GM12891 (cell line): ENCODE measurements at regions not wholly inside any gene's neighbourhood (a gene's known extent, or its start where the extent isn't known, plus 50 kb on each side); places are given as distances from the start of the nearest gene placed in this dataset.
A peak's percentile ranks its signal among the peaks of the same experiment; 100 is the strongest.

Source experiments
- DNase-seq: peaks from one replicate; pipeline ENCODE4 v3.0.0; 2011; ENCODE audit warnings: low spot score; ENCODE audit not compliant: insufficient read length
- FAIRE-seq: peaks from 2 replicates; lab custom pipeline; 2011; peaks lifted over from hg19 to GRCh38; lab: Jason Lieb, UNC
- PAX5 ChIP-seq: IDR thresholded peaks from 2 replicates; pipeline ENCODE4 v1.6.1; 2011; ENCODE audit warnings: low read length, moderate library complexity, mild to moderate bottlenecking; ENCODE audit not compliant: insufficient read depth, severe bottlenecking
- POLR2A ChIP-seq: IDR thresholded peaks from 2 replicates; pipeline ENCODE4 v1.6.1; 2011; ENCODE audit warnings: low read depth, low read length, control low read depth
- POLR2AphosphoS5 ChIP-seq: IDR thresholded peaks from 2 replicates; pipeline ENCODE4 v1.6.1; 2011; ENCODE audit warnings: low read depth, low read length, control low read depth
- POU2F2 ChIP-seq: IDR thresholded peaks from 2 replicates; pipeline ENCODE4 v1.6.1; 2011; ENCODE audit warnings: low read depth, mild to moderate bottlenecking, control low read depth, low read length, moderate library complexity
- SPI1 ChIP-seq: IDR thresholded peaks from 2 replicates; pipeline ENCODE4 v1.6.1; 2011; ENCODE audit warnings: low read depth, low read length, control low read depth
- TAF1 ChIP-seq: IDR thresholded peaks from 2 replicates; pipeline ENCODE4 v1.6.1; 2011; ENCODE audit warnings: low read depth, low read length, control low read depth

GRCh38 chr13:87255394-87255793, 415.8 kb upstream of the SLITRK5 start:
- TF ChIP-seq POLR2AphosphoS5 (no peak), POU2F2 (no peak), PAX5 (no peak), POLR2A (no peak), SPI1 (no peak), TAF1 (no peak)
- DNase-seq: no peak
- FAIRE-seq: no peak

GRCh38 chr13:87259479-87260083, 411.6 kb upstream of the SLITRK5 start:
- FAIRE-seq (no peak), DNase-seq (no peak)
- no peak for TF ChIP-seq POLR2A
- no peak for TF ChIP-seq PAX5
- TF ChIP-seq POLR2AphosphoS5: no peak
- no peak for TF ChIP-seq TAF1
- TF ChIP-seq POU2F2: no peak
- TF ChIP-seq SPI1: no peak

DNA sequence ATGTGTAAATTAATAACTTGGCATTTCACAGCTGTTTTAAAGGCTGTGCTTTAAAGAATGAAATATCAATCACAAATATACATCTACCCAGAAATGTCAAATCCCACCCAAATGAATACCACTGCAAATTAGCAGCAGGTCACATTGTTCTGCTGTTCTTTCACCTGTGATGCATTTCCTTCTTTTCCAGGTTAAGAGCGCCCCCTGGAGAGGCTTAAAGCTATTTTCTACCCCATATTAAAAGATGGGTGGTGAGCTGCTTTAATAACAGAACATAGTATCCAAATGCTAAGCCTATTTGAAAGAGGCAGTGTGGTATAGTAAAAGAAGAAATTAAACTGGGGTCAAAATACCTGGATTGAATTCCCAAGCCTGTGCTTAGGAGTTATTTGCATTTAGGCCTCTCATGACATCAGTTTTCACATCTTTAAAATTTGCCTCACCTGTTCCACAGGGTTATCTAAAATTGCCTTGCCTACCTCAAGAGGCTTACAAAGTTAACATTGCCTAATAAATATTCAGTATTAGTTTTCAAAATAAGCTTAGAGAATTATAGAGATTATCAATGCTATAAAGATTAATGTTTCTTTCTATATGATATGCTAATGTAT, 396.9 kb upstream of the SLITRK5 start:
- TF ChIP-seq POU2F2 (no peak), POLR2A (no peak)
- peak; percentile 0 for DNase-seq
- FAIRE-seq: no peak

- FAIRE-seq (no peak), DNase-seq (no peak)
- TF ChIP-seq TAF1 (no peak), SPI1 (no peak), POLR2AphosphoS5 (no peak), PAX5 (no peak), POLR2A (no peak), POU2F2 (no peak)
These were observed 391.0 kb upstream of the SLITRK5 start for GRCh38 chr13:87280139-87280538.

GRCh38 chr13:87287721-87288120, 383.4 kb upstream of the SLITRK5 start:
- no peak for TF ChIP-seq POU2F2
- TF ChIP-seq TAF1: no peak
- TF ChIP-seq POLR2A: no peak
- no peak for TF ChIP-seq SPI1
- TF ChIP-seq POLR2AphosphoS5: no peak
- TF ChIP-seq PAX5: no peak
- FAIRE-seq (no peak), DNase-seq (no peak)

GRCh38 chr13:87295636-87296035, 375.5 kb upstream of the SLITRK5 start:
- FAIRE-seq (no peak), DNase-seq (no peak)
- TF ChIP-seq TAF1: no peak
- no peak for TF ChIP-seq SPI1
- TF ChIP-seq POLR2A: no peak
- no peak for TF ChIP-seq POLR2AphosphoS5
- TF ChIP-seq PAX5: no peak
- TF ChIP-seq POU2F2: no peak

DNA sequence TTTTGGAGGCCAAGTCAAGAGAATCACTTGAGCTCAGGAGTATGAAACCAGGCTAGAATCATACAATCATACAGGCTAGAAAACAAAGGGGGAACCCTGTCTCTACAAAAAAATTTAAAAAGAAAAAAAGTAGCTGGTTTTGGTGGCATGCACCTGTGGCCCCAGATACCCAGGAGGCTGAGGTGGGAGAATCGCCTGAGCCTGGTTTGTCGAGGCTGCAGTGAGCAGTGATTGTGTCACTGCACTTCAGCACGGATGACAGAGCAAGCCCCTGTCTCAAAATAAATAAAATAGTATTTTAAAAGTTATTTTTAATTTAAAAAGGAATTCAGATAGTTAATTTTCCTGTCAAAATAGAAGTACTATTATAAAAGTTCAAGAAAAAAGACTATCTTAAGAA, 369.1 kb upstream of the SLITRK5 start:
- FAIRE-seq: no peak
- no peak for DNase-seq
- TF ChIP-seq SPI1 (no peak), POU2F2 (no peak), TAF1 (no peak), POLR2A (no peak), POLR2AphosphoS5 (no peak), PAX5 (no peak)

DNA sequence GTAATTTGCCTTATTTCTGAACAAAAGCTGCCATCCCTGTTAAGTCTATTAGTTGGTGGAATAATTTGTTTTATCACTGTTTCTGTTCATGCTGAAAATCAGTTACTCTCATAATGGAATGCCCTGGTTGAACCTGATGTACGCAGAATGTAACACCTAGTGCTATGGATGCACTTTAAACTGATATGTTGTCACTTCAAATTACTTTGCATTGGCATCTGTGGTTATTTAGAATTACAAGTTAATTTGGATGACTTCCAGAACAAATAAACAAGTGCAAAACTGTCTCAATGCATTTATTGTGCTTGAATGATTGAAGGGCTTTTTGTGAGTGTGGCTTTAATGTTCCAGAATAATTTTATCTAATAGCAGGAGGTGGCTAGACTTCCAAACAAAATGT, 368.2 kb upstream of the SLITRK5 start:
- TF ChIP-seq POLR2A (no peak), PAX5 (no peak), SPI1 (no peak), POU2F2 (no peak), POLR2AphosphoS5 (no peak), TAF1 (no peak)
- no peak for DNase-seq
- FAIRE-seq: no peak

DNA sequence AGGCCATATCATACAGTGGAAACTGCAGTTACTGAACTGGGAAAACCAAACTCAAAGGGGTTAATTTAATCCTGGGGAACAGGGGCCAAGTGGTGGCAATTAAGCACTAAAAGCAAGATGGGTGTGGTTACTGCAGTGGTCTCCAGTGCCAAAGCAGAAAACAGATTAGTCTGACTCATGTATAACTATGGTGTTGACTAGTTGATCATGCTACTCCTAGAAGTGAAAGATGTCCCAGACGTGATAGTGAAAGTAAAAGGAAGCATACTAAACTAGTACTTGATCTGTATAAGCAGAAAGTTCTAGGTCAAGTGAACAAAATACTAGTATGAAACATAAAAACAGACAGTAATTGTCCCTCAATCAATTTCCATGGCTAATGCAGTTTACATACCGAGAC, 360.0 kb upstream of the SLITRK5 start:
- DNase-seq (no peak), FAIRE-seq (no peak)
- TF ChIP-seq POU2F2: no peak
- TF ChIP-seq POLR2AphosphoS5: no peak
- no peak for TF ChIP-seq PAX5
- TF ChIP-seq POLR2A: no peak
- no peak for TF ChIP-seq SPI1
- no peak for TF ChIP-seq TAF1
